Neural cell (in vitro differentiated cells): ENCODE measurements at regions not wholly inside any gene's neighbourhood (a gene's known extent, or its start where the extent isn't known, plus 50 kb on each side); places are given as distances from the start of the nearest gene placed in this dataset.

Experiments
- H2AFZ ChIP-seq: fragments of 200-600, 300-800 bp; sonication (generic), shearing (Covaris generic); 2 replicates; pipeline ENCODE4 v1.6.0; 2014; ENCODE audit warnings: low read depth, mild to moderate bottlenecking, antibody characterized with exemption, low read length, moderate library complexity
- H3F3A ChIP-seq: fragments of 200-600 bp; shearing (Covaris generic); 2 replicates; pipeline ENCODE4 v1.6.1; 2016; ENCODE audit warnings: mild to moderate bottlenecking, moderate library complexity, mixed read lengths, antibody characterized with exemption, low read length; ENCODE audit not compliant: insufficient read depth, poor library complexity, severe bottlenecking
- H3K27ac ChIP-seq: fragments of 200-600, 300-800 bp; sonication (generic), shearing (Covaris generic); 2 replicates; pipeline ENCODE4 v1.5.1; 2014; ENCODE audit warnings: mild to moderate bottlenecking, low read length, moderate library complexity
- H3K27me3 ChIP-seq: fragments of 300-800, 200-600 bp; sonication (generic), shearing (Covaris generic); 2 replicates; pipeline ENCODE4 v1.6.0; 2014; ENCODE audit warnings: mild to moderate bottlenecking, low read depth, low read length, moderate library complexity; ENCODE audit not compliant: insufficient read depth
- H3K36me3 ChIP-seq: fragments of 300-800, 200-600 bp; sonication (generic), shearing (Covaris generic); 2 replicates; pipeline ENCODE4 v1.5.1; 2014; ENCODE audit warnings: mild to moderate bottlenecking, antibody characterized with exemption, low read length, moderate library complexity; ENCODE audit not compliant: insufficient read depth
- H3K4me2 ChIP-seq: fragments of 300-800, 200-600 bp; sonication (generic), shearing (Covaris generic); 2 replicates; pipeline ENCODE4 v1.6.0; 2014; ENCODE audit warnings: mild to moderate bottlenecking, low read length
- H3K4me3 ChIP-seq: fragments of 300-800, 200-600 bp; sonication (generic), shearing (Covaris generic); 2 replicates; pipeline ENCODE4 v1.5.1; 2014; ENCODE audit warnings: mild to moderate bottlenecking, low read length, moderate library complexity
- H3K79me2 ChIP-seq: fragments of 200-600 bp; shearing (Covaris generic); replicated peaks from 2 replicates; pipeline ENCODE4 v1.6.0; 2014; ENCODE audit warnings: mild to moderate bottlenecking, low read length, moderate library complexity; ENCODE audit not compliant: insufficient read depth
- H3K9ac ChIP-seq: fragments of 300-800, 200-600 bp; sonication (generic), shearing (Covaris generic); 2 replicates; pipeline ENCODE4 v1.6.1; 2016; ENCODE audit warnings: mild to moderate bottlenecking, low read length, mixed read lengths
- H3K9me2 ChIP-seq: fragments of 200-600 bp; shearing (Covaris generic); 2 replicates; pipeline ENCODE4 v1.6.1; 2016; ENCODE audit warnings: mild to moderate bottlenecking, low read length, mixed read lengths; ENCODE audit not compliant: insufficient read depth
- H3K9me3 ChIP-seq: fragments of 200-600, 300-800 bp; sonication (generic), shearing (Covaris generic); 2 replicates; pipeline ENCODE4 v1.6.1; 2016; ENCODE audit warnings: mild to moderate bottlenecking, mixed run types, low read length, moderate library complexity, mixed read lengths
- H4K20me1 ChIP-seq: fragments of 200-600 bp; shearing (Covaris generic); 2 replicates; pipeline ENCODE4 v1.6.1; 2016; ENCODE audit warnings: mild to moderate bottlenecking, mixed run types; ENCODE audit not compliant: insufficient read depth
- EP300 ChIP-seq: fragments of 450-650 bp; conservative IDR thresholded peaks from 2 replicates; pipeline ENCODE4 v1.6.1; 2014; ENCODE audit warnings: antibody characterized with exemption, mild to moderate bottlenecking, moderate library complexity; ENCODE audit not compliant: poor library complexity, severe bottlenecking
- EZH2 ChIP-seq: fragments of 200-600, 300-800 bp; shearing (Covaris generic), sonication (generic); IDR thresholded peaks from 2 replicates; pipeline ENCODE4 v1.6.1; 2014; ENCODE audit warnings: antibody characterized with exemption, low read length, borderline replicate concordance, mild to moderate bottlenecking; ENCODE audit not compliant: insufficient read depth, poor library complexity, severe bottlenecking
- MXI1 ChIP-seq: fragments of 450-650 bp; conservative IDR thresholded peaks from 2 replicates; pipeline ENCODE4 v1.6.1; 2014; ENCODE audit warnings: antibody characterized with exemption, mild to moderate bottlenecking; ENCODE audit not compliant: poor library complexity, severe bottlenecking
- POLR2AphosphoS5 ChIP-seq: IDR thresholded peaks from 2 replicates; pipeline ENCODE4 v1.6.1; 2012
- RAD21 ChIP-seq: fragments of 450-650 bp; conservative IDR thresholded peaks from 2 replicates; pipeline ENCODE4 v1.6.1; 2014; ENCODE audit warnings: antibody characterized with exemption, mild to moderate bottlenecking, moderate library complexity
- SMC3 ChIP-seq: fragments of 450-650 bp; conservative IDR thresholded peaks from 2 replicates; pipeline ENCODE4 v1.6.1; 2014; ENCODE audit warnings: antibody characterized with exemption, mild to moderate bottlenecking, moderate library complexity; ENCODE audit not compliant: poor library complexity
- TAF1 ChIP-seq: IDR thresholded peaks from 2 replicates; pipeline ENCODE4 v1.6.1; 2012; ENCODE audit warnings: low read depth
- TF ChIP-seq, protein P1 (sequence below): fragments of 450-650 bp; IDR thresholded peaks from 2 replicates; pipeline ENCODE4 v1.5.1; 2014; ENCODE audit warnings: antibody characterized with exemption, mild to moderate bottlenecking, moderate library complexity; ENCODE audit not compliant: poor library complexity, severe bottlenecking
- TF ChIP-seq, protein P2 (sequence below): IDR thresholded peaks from 2 replicates; pipeline ENCODE4 v1.6.1; 2012; ENCODE audit warnings: borderline replicate concordance

DNA sequence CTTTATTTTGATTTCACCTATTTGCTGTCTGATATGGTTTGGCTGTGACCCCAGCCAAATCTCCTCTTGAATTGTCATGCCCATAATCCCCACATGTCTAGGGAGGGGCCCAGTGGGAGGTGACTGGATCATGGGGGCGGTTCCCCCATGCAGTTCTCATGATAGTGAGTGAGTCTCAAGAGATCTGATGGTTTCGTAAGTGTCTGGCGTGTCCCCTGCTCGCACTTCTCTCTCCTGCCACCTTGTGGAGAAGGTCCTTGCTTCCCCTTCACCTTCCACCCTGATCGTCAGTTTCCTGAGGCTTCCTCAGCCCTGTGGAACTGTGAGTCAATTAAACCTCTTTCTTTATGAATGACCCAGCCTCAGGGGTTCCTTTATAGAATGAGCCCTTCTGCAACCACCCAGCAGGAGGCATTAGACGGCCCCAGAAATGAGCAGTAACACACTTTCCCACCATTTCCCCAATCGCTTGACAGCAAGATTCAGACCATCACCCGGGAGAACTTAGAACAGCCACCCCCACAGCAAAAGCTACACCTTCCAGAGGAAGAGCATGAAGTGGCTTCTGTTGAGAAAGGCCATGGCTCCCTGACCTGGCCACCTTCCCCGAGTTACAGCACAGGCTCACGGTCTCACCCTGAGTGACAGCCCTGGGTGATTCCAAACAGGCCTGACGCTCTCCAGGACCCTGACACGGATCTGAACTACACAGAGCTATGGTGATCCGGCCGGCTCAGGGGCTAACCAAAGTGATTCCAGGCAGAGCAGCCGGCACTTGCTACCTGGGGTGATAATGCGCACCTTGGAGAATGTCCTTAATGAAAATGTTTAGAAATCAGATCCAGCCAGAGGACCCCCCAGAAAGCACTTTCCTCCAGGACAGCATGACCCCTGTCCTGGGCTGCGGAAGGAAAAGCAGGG is 131.2 kb upstream of the CDH4 start:
- Histone ChIP-seq H3K27me3 (no peaks in the 10 kb centered on the region), H3K4me2 (no peak overlapping the region), H2AFZ (no peak overlapping the region), H3K36me3 (no peaks in the 10 kb centered on the region), H3K27ac (no peak overlapping the region), H3K4me3 (no peak overlapping the region), H4K20me1 (no peaks in the 10 kb centered on the region), H3K9ac (no peak overlapping the region), H3K9me2 (no peaks in the 10 kb centered on the region), H3F3A (no peaks in the 10 kb centered on the region), H3K9me3 (no peaks in the 10 kb centered on the region), H3K79me2 (no peaks in the 10 kb centered on the region)
- TF ChIP-seq SMC3 (peak; percentile 68), RAD21 (peak; percentile 60), EZH2 (no peak)
- TF ChIP-seq, protein P1, sequence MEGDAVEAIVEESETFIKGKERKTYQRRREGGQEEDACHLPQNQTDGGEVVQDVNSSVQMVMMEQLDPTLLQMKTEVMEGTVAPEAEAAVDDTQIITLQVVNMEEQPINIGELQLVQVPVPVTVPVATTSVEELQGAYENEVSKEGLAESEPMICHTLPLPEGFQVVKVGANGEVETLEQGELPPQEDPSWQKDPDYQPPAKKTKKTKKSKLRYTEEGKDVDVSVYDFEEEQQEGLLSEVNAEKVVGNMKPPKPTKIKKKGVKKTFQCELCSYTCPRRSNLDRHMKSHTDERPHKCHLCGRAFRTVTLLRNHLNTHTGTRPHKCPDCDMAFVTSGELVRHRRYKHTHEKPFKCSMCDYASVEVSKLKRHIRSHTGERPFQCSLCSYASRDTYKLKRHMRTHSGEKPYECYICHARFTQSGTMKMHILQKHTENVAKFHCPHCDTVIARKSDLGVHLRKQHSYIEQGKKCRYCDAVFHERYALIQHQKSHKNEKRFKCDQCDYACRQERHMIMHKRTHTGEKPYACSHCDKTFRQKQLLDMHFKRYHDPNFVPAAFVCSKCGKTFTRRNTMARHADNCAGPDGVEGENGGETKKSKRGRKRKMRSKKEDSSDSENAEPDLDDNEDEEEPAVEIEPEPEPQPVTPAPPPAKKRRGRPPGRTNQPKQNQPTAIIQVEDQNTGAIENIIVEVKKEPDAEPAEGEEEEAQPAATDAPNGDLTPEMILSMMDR: peak; percentile 63

DNA sequence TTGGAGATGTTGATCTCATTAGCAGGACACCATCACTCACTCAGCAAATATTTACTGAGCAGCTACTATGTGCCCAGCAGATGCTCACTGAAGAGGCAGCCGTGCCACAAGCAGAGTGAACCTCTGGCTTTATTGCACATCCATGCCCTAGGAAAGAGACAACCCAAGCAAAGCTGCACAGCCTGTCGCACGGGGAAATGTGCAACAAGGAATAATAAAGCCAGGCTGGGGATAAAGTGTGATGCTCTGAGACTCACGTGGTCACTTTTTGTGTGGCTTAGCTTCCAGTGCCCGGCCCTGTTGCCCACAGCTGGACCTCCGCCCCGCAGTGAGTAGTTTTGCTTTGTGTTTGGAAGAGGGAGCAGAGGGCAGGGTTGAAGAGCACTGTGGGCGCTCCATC is 130.4 kb upstream of the CDH4 start:
- no peaks in the 10 kb centered on the region for H3K36me3 ChIP-seq
- H2AFZ ChIP-seq: no peak overlapping the region
- no peak for TF ChIP-seq EP300
- no peak for TF ChIP-seq EZH2
- no peak for TF ChIP-seq POLR2AphosphoS5
- TF ChIP-seq RAD21: no peak
- TF ChIP-seq TAF1: no peak
- TF ChIP-seq, protein P1: no peak
- TF ChIP-seq, protein P2, sequence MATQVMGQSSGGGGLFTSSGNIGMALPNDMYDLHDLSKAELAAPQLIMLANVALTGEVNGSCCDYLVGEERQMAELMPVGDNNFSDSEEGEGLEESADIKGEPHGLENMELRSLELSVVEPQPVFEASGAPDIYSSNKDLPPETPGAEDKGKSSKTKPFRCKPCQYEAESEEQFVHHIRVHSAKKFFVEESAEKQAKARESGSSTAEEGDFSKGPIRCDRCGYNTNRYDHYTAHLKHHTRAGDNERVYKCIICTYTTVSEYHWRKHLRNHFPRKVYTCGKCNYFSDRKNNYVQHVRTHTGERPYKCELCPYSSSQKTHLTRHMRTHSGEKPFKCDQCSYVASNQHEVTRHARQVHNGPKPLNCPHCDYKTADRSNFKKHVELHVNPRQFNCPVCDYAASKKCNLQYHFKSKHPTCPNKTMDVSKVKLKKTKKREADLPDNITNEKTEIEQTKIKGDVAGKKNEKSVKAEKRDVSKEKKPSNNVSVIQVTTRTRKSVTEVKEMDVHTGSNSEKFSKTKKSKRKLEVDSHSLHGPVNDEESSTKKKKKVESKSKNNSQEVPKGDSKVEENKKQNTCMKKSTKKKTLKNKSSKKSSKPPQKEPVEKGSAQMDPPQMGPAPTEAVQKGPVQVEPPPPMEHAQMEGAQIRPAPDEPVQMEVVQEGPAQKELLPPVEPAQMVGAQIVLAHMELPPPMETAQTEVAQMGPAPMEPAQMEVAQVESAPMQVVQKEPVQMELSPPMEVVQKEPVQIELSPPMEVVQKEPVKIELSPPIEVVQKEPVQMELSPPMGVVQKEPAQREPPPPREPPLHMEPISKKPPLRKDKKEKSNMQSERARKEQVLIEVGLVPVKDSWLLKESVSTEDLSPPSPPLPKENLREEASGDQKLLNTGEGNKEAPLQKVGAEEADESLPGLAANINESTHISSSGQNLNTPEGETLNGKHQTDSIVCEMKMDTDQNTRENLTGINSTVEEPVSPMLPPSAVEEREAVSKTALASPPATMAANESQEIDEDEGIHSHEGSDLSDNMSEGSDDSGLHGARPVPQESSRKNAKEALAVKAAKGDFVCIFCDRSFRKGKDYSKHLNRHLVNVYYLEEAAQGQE: no peak
- TF ChIP-seq MXI1: no peak
- no peak for TF ChIP-seq SMC3
- no peaks in the 10 kb centered on the region for H3F3A ChIP-seq
- H3K9me3 ChIP-seq: no peaks in the 10 kb centered on the region
- no peaks in the 10 kb centered on the region for H3K79me2 ChIP-seq
- H3K27ac ChIP-seq: no peak overlapping the region
- H4K20me1 ChIP-seq: no peaks in the 10 kb centered on the region
- no peak overlapping the region for H3K9ac ChIP-seq
- no peak overlapping the region for H3K4me3 ChIP-seq
- no peaks in the 10 kb centered on the region for H3K27me3 ChIP-seq
- no peak overlapping the region for H3K4me2 ChIP-seq
- H3K9me2 ChIP-seq: no peaks in the 10 kb centered on the region
